Activated CD4-positive, alpha-beta T cell treated with anti-CD3 and anti-CD28 coated beads for 36 hours (primary cell): ENCODE measurements at regions not wholly inside any gene's neighbourhood (a gene's known extent, or its start where the extent isn't known, plus 50 kb on each side); places are given as distances from the start of the nearest gene placed in this dataset.
A peak's percentile ranks its signal among the peaks of the same experiment; 100 is the strongest.

Source experiments
- ATAC-seq: fragments of 200-7000 bp; cut with Tn5 transposase; one replicate; pipeline ENCODE4 v1.10.0; 2021; ENCODE audit warnings: mild to moderate bottlenecking, moderate library complexity
- CTCF ChIA-PET: fragments of 350-600 bp; sonication (Branson Sonifier 250); formaldehyde crosslinking; loops from one replicate; lab custom pipeline; 2021; ENCODE audit warnings: antibody characterized with exemption; lab: Charles Lee
- POLR2A ChIA-PET: fragments of 350-600 bp; sonication (Branson Sonifier 250); formaldehyde crosslinking; loops from one replicate; lab custom pipeline; 2021; ENCODE audit warnings: antibody characterized with exemption, inconsistent platforms; lab: Charles Lee
- DNase-seq: peaks from one replicate; pipeline ENCODE4 v3.0.0-alpha.2; 2020
- H3K27ac Mint-ChIP-seq: one replicate; pipeline ENCODE4 v1.8.0; 2021; ENCODE audit warnings: mixed read lengths
- H3K27me3 Mint-ChIP-seq: one replicate; pipeline ENCODE4 v1.8.0; 2021; ENCODE audit warnings: mixed read lengths
- H3K36me3 Mint-ChIP-seq: one replicate; pipeline ENCODE4 v1.8.0; 2021; ENCODE audit warnings: low read depth, mixed read lengths
- H3K4me1 Mint-ChIP-seq: one replicate; pipeline ENCODE4 v1.8.0; 2021; ENCODE audit warnings: mixed read lengths
- H3K4me3 Mint-ChIP-seq: one replicate; pipeline ENCODE4 v1.8.0; 2021; ENCODE audit warnings: mild to moderate bottlenecking, moderate library complexity, mixed read lengths
- H3K9me3 Mint-ChIP-seq: one replicate; pipeline ENCODE4 v1.8.0; 2021; ENCODE audit warnings: low read depth, mixed read lengths
- intact Hi-C, 2 experiments: fragments of 100-400 bp; cut with DNase I in 1 of 2; cut with micrococcal nuclease in 1 of 2; formaldehyde crosslinking; loops; one replicate each; pipeline versions ENCODE4 v1.14.2 to v1.15.1; 2022 to 2024; cut with DNase I, micrococcal nuclease

DNA sequence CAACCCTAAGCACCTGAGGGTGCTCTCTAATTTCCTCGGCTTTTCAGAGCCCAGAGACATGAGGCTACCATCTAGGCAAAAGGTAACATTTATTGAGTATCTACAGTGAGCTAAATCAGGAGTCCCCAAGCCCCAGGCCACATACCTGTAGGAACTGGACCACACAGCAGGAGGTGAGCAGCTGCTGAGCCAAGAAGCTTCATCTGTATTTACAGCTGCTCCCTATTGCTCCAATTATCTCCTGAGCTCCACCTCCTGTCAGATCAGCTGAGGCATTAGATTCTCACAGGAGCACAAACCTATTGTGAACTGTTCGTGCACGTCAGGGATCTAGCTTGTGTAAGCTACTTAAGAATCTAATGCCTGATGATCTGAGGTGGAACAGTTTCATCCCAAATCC, 70.2 kb downstream of the RND3 start:
- Mint-ChIP-seq H3K27me3 (no peaks in the 10 kb centered on the region), H3K27ac (no peak overlapping the region), H3K4me3 (no peak overlapping the region), H3K9me3 (peaks cover 2% of the 10 kb centered on the region), H3K4me1 (no peaks in the 10 kb centered on the region), H3K36me3 (no peaks in the 10 kb centered on the region)
- no peak for ATAC-seq
- DNase-seq: no peak
- ChIA-PET CTCF (no interaction called here), POLR2A (no interaction called here)
- intact Hi-C loops: no loop called here

DNA sequence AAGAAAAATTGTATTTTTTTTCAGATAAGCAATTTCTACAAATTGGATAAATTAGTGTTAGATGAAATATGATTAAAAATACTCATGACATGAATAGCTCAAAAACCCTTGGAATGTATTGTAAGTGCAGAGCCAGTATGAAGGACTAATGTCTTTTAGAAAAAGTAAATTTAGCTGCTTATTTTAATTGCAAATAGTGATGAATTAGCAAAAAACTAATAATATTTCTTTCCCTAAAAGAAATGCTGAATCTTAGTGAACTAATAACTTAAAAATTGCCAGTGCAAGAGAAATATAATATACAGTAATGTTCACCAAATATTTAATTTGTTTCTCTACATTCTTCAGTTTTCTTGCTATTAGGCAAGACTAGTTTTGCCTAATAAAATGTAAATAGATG, 72.4 kb downstream of the RND3 start:
- Mint-ChIP-seq H3K4me1 (no peaks in the 10 kb centered on the region), H3K36me3 (no peaks in the 10 kb centered on the region)

DNA sequence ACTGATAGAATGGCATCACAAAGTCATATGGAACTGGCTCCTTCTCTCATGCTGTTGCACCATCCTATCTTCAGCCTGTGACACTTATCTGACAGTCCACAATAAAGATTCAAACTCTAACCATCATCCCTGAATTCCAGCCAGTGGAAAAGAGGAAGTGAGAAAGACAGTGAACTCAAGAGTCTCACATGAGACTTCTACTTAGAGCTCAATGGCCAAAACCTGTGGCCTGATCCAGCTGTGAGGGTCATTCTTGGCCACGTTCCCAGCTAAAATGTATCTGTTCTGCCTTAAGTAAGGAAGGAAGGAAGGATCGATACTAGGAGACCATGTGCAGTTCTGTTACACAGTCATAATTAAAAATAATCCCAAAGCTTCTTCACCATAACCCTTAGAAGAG, 73.6 kb downstream of the RND3 start:
- Mint-ChIP-seq H3K27me3 (no peaks in the 10 kb centered on the region), H3K4me3 (no peak overlapping the region), H3K36me3 (no peaks in the 10 kb centered on the region), H3K27ac (no peak overlapping the region), H3K9me3 (no peaks in the 10 kb centered on the region), H3K4me1 (no peaks in the 10 kb centered on the region)
- CTCF ChIA-PET: no interaction called here
- intact Hi-C loops: no loop called here
- ATAC-seq: no peak
- POLR2A ChIA-PET: no interaction called here
- DNase-seq: no peak

More for the DNA sequence above, 72.4 kb downstream of the RND3 start:
- CTCF ChIA-PET: no interaction called here
- intact Hi-C loops: no loop called here
- no peak overlapping the region for H3K4me3 Mint-ChIP-seq
- DNase-seq: no peak
- no peaks in the 10 kb centered on the region for H3K27me3 Mint-ChIP-seq
- no peak for ATAC-seq
- no peak overlapping the region for H3K27ac Mint-ChIP-seq
- H3K9me3 Mint-ChIP-seq: no peaks in the 10 kb centered on the region
- POLR2A ChIA-PET: no interaction called here

DNA sequence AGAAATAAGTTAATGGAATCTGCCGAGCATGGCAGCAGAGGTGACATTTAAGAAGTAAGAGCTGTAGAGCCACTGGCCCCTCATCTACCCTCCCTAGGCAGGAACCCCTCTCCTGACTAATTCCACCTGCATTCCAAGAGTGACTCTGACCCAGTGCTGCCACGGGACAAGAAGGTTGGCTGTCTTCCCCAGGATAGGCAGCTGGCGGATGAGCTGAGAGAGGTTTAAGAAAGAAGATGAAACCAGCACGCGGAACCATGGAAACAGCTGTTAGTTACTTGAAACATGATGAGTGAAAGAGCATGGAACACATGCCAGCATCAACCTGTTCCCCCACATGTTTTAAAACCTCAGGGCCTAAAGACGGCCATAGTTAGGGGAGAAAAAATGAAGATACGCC, 74.1 kb downstream of the RND3 start:
- no peak for ATAC-seq
- intact Hi-C loops: no loop called here
- H3K36me3 Mint-ChIP-seq: no peaks in the 10 kb centered on the region
- DNase-seq: no peak
- no peaks in the 10 kb centered on the region for H3K9me3 Mint-ChIP-seq
- CTCF ChIA-PET: no interaction called here
- H3K4me1 Mint-ChIP-seq: no peaks in the 10 kb centered on the region
- no peak overlapping the region for H3K27ac Mint-ChIP-seq
- no peak overlapping the region for H3K4me3 Mint-ChIP-seq
- no peaks in the 10 kb centered on the region for H3K27me3 Mint-ChIP-seq
- POLR2A ChIA-PET: no interaction called here

DNA sequence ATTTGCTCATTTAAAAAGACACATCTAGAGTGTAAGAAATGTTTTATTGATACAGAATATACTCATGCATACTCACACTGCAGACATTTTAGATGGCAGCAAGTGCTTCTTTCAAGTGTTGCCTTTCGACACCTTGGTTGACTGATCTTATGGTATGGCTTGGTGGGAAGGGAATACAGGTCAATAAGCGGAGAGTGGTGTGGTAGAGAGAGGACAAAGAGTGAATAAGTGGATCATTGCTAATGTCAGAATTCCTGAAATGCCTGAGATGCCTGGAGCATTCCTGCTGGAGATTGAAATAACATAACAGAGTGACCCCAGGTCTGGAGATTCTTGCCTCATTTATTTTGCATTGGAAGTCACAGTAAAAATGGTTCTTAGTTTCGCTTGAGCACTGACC, 76.7 kb downstream of the RND3 start:
- Mint-ChIP-seq H3K4me3 (no peak overlapping the region), H3K27ac (no peak overlapping the region), H3K27me3 (no peaks in the 10 kb centered on the region), H3K9me3 (no peaks in the 10 kb centered on the region), H3K36me3 (no peaks in the 10 kb centered on the region), H3K4me1 (no peaks in the 10 kb centered on the region)
- POLR2A ChIA-PET: no interaction called here
- no peak for ATAC-seq
- intact Hi-C loops: no loop called here
- DNase-seq: no peak
- CTCF ChIA-PET: no interaction called here

DNA sequence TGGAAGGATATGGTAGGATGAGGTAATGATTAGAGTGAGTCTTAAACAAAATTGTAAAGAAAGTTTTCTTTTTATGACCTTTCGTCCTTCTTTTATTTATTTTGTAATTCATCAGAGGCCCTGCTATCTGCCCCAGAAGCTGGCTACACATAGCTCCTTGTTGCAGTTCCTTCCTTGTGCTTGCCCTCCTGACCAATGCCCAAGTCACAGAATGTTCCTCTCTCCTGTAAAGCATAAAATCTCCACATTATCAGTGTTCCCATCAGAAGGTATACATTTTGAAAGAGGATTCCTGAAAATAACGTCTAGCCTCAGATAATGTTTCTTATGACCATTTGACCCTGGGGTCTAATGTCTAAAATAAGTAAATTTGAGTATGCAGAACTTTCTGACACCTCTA, 78.3 kb downstream of the RND3 start:
- DNase-seq (no peak), ATAC-seq (no peak)
- Mint-ChIP-seq H3K9me3 (no peaks in the 10 kb centered on the region), H3K27me3 (no peaks in the 10 kb centered on the region), H3K4me3 (no peak overlapping the region), H3K36me3 (no peaks in the 10 kb centered on the region), H3K4me1 (no peaks in the 10 kb centered on the region), H3K27ac (no peak overlapping the region)
- ChIA-PET CTCF (no interaction called here), POLR2A (no interaction called here)
- intact Hi-C loops: no loop called here

DNA sequence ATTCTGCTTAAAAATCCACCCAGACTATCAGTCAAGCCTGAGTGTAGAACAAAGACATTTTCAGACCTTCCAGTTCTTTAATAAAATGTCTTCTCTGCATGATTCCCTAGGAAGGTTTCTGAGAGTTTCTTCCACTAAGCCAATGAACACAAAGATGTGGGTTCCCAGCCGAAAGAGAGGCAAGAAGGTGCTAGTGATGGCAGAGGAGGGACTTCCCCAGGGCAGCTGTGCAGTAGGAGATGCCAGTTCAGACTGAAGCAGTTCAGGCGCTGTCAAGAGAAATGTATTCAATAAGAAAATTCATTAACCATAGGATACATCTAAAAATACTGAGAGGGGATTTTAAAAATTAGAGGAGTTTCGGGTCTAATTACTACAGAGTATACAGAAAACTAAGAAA, 83.3 kb downstream of the RND3 start:
- DNase-seq: no peak
- no peak overlapping the region for H3K27ac Mint-ChIP-seq
- no peaks in the 10 kb centered on the region for H3K9me3 Mint-ChIP-seq
- ChIA-PET CTCF (no interaction called here), POLR2A (no interaction called here)
- H3K36me3 Mint-ChIP-seq: no peaks in the 10 kb centered on the region
- ATAC-seq: no peak
- no peak overlapping the region for H3K4me3 Mint-ChIP-seq
- H3K27me3 Mint-ChIP-seq: no peaks in the 10 kb centered on the region
- intact Hi-C loops: no loop called here
- H3K4me1 Mint-ChIP-seq: no peaks in the 10 kb centered on the region

DNA sequence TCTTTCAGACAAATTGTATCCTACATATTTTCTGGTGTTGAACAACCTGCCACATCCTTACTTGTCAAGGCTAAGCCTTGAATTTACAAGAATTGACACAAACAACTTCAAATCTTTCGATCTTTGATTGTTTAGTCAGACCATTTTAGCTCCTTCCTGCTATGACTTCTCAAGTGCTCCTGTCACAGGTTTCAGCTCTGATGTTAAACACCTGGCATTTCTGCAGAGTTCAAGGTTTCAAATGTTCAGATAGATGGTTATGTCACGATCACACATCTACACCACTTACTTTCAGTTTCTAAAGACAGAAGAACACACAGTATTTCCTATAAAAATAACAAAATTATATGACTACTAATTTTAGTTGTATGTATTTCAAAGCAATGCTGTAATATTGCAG, 84.0 kb downstream of the RND3 start:
- peak; percentile 16 for ATAC-seq
- H3K27ac Mint-ChIP-seq: no peak overlapping the region
- CTCF ChIA-PET: no interaction called here

DNA sequence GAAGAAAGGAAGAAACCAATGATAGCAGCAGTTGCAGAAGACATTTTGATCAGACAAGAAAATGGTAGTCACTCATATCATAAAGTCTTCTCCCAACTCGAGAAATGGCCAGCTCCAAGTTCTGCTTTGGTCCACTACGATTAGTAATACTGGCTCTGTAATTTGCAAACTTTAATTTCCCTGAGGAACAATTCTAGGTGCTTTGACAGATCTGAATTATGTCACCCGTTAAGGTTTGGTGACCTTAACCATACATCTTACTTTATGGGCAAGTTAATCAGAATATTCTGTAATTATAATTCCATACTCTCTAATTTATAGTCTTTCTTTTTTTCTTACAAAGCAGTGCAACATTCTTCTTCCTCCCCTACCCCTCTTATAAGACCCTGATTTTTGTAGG, 84.5 kb downstream of the RND3 start:
- Mint-ChIP-seq H3K36me3 (no peaks in the 10 kb centered on the region), H3K27ac (no peak overlapping the region), H3K4me1 (no peaks in the 10 kb centered on the region), H3K27me3 (no peaks in the 10 kb centered on the region), H3K4me3 (no peak overlapping the region), H3K9me3 (no peaks in the 10 kb centered on the region)
- ChIA-PET POLR2A (no interaction called here), CTCF (no interaction called here)
- ATAC-seq (no peak), DNase-seq (no peak)
- intact Hi-C loops: no loop called here

More for the DNA sequence above, 84.0 kb downstream of the RND3 start:
- Mint-ChIP-seq H3K27me3 (no peaks in the 10 kb centered on the region), H3K4me1 (no peaks in the 10 kb centered on the region), H3K36me3 (no peaks in the 10 kb centered on the region), H3K4me3 (no peak overlapping the region), H3K9me3 (no peaks in the 10 kb centered on the region)
- intact Hi-C loops: no loop called here
- no peak for DNase-seq
- POLR2A ChIA-PET: no interaction called here

DNA sequence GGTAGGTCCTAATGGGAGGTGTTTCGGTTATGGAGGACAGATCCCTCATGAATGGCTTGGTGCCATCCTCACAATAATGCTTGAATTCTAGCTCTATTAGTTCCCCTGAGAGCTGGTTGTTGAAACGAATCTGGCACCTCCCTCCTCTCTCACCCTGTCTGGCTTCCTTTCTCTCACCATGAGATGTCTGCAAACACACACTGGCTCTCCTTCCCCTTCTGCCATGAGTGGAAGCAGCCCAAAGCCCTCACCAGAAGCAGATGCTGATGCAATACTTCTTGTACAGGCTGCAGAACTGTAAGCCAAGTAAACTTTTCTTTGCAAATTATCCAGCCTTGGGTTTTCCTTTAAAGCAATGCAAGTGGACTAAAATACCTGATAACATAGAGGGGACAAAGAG, 86.6 kb downstream of the RND3 start:
- POLR2A ChIA-PET: no interaction called here
- no peaks in the 10 kb centered on the region for H3K9me3 Mint-ChIP-seq

DNA sequence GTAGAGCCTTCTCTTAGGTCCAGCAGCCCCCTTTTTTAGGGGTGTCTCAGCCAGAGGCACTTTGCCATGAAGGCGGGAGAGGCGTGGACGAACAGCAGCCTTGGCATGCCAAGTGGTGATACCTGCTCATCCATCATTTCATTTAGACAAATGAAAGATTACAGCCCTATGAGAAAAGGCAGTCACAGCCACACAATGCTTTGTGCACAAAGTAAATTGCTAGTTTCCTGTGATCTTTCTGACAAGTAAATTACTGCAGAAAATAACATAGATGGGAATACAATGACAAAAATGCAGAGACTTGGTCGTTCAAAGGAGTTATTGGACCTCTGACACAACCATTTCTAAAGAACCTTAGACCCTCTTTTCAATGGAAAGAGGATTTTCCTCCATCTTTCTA, 94.9 kb downstream of the RND3 start:
- ChIA-PET POLR2A (no interaction called here), CTCF (interaction anchor here (0.7 to 0.8 kb wide), 2 partner anchors 9 to 14 kb away, joined by 3 to 4 read pairs; no protein-coding TSS in a partner anchor)
- no peaks in the 10 kb centered on the region for H3K36me3 Mint-ChIP-seq
- no peak overlapping the region for H3K4me3 Mint-ChIP-seq
- no peak for ATAC-seq
- peaks cover 3% of the 10 kb centered on the region for H3K9me3 Mint-ChIP-seq
- intact Hi-C loops: no loop called here
- H3K4me1 Mint-ChIP-seq: no peaks in the 10 kb centered on the region
- no peaks in the 10 kb centered on the region for H3K27me3 Mint-ChIP-seq
- no peak overlapping the region for H3K27ac Mint-ChIP-seq
- no peak for DNase-seq

More for the DNA sequence above, 86.6 kb downstream of the RND3 start:
- CTCF ChIA-PET: no interaction called here
- no peak overlapping the region for H3K27ac Mint-ChIP-seq
- no peaks in the 10 kb centered on the region for H3K4me1 Mint-ChIP-seq
- H3K27me3 Mint-ChIP-seq: no peaks in the 10 kb centered on the region
- ATAC-seq: no peak
- no peak overlapping the region for H3K4me3 Mint-ChIP-seq
- intact Hi-C loops: no loop called here
- DNase-seq: no peak
- no peaks in the 10 kb centered on the region for H3K36me3 Mint-ChIP-seq

DNA sequence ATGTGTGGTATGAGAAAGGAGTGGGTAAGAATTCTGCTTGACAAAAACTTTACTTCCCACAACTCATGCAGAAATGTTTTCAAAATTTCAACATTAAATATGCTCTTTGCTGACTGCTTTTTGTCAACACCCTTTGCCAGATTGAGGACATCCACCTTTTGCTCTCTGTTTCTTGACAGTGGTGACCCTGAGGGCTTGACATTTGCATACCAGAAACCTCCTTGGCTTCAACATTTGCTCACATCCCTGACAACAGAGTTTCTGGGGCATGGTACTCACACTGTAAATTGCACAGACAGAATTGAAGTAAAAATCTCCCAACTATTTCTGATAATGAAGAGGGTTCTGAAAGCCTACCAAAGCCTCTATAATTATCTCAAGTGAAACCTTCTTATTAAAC, 95.7 kb downstream of the RND3 start:
- ATAC-seq: no peak

DNA sequence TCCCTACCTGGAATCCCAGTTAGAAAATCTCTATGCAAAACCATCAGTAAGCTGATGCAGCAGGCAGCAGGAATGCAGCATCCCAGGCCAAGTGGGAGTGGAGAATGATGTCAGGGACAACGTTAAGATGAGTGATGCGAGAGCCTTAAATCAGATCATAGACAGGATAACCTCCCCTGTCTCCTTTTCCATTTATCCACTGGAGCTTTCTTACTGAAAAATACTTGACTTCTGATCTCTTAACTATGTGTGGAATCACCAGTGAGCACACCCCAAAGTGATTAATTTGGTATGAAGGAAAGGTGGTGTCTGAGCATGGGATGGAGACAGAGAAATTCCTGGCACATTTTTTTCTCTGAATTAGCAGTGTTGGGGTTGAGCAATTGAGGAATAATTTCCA, 98.0 kb downstream of the RND3 start:
- DNase-seq: no peak
- intact Hi-C loops: no loop called here
- H3K27ac Mint-ChIP-seq: no peak overlapping the region
- ChIA-PET CTCF (no interaction called here), POLR2A (no interaction called here)
- peaks cover 8% of the 10 kb centered on the region for H3K9me3 Mint-ChIP-seq
- ATAC-seq: no peak
- no peaks in the 10 kb centered on the region for H3K27me3 Mint-ChIP-seq
- no peaks in the 10 kb centered on the region for H3K4me1 Mint-ChIP-seq
- H3K36me3 Mint-ChIP-seq: peaks cover 2% of the 10 kb centered on the region
- H3K4me3 Mint-ChIP-seq: no peak overlapping the region

More for the DNA sequence above, 95.7 kb downstream of the RND3 start:
- ChIA-PET POLR2A (no interaction called here), CTCF (interaction anchor here (0.7 to 0.8 kb wide), 2 partner anchors 8 to 13 kb away, joined by 3 to 4 read pairs; no protein-coding TSS in a partner anchor)
- H3K4me3 Mint-ChIP-seq: no peak overlapping the region
- peaks cover 3% of the 10 kb centered on the region for H3K9me3 Mint-ChIP-seq
- H3K27me3 Mint-ChIP-seq: no peaks in the 10 kb centered on the region
- no peaks in the 10 kb centered on the region for H3K36me3 Mint-ChIP-seq
- no peaks in the 10 kb centered on the region for H3K4me1 Mint-ChIP-seq
- intact Hi-C loops: no loop called here
- H3K27ac Mint-ChIP-seq: no peak overlapping the region
- DNase-seq: no peak
